Ecto neural progenitor cell (in vitro differentiated cells): ENCODE measurements at regions not wholly inside any gene's neighbourhood (a gene's known extent, or its start where the extent isn't known, plus 50 kb on each side); places are given as distances from the start of the nearest gene placed in this dataset.

Experiments used
- DNase-seq: peaks from one replicate; pipeline ENCODE4 v3.0.0-alpha.2; 2018; ENCODE audit warnings: low spot score

DNA sequence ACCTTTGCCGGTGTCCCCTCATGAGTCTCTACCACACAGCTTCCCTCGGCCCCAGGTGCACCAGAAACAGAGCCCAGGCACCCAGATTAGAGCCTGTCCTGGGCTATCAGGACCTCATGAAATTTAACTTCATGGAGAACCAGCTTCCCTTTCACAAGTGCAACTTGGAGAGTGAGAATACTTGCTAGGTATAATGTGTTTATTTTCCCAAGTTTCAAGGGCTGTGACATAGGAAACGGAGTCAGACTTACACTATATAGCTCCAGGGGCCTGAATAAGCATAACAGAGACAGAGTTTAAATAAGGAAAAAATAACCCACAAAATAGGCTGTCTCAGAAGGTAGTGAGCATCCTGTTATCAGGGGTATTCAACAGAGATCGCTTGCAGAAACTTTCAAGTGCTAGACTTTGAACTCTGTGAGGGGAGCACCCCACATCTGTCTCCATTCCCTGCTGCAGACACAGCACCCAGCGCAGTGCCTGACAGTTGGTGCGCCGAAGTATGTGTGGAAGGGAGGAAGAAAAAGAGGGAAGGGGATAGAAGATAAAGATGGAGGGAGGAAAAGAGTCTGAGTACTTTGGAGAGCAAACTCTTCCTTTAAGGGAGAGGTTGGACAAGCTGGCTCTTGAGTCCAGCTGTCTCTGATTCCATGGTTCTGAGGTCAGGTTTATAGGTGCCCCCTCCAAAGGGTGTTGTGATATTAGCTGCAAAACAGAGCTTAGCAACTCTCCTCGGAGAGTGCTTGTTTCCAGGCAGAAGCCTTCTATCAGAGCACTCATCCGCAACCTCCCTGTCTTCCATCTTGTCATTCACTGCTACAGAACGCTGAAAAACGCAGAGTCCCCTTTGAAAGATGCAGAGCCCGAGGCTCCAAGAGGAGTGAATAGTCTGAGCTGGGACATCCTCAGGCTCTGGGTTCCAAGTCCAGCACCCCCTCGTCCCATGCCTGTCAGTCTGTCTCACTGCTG, 84.8 kb downstream of the CPN2 start:
- peak; percentile 43 for DNase-seq

DNA sequence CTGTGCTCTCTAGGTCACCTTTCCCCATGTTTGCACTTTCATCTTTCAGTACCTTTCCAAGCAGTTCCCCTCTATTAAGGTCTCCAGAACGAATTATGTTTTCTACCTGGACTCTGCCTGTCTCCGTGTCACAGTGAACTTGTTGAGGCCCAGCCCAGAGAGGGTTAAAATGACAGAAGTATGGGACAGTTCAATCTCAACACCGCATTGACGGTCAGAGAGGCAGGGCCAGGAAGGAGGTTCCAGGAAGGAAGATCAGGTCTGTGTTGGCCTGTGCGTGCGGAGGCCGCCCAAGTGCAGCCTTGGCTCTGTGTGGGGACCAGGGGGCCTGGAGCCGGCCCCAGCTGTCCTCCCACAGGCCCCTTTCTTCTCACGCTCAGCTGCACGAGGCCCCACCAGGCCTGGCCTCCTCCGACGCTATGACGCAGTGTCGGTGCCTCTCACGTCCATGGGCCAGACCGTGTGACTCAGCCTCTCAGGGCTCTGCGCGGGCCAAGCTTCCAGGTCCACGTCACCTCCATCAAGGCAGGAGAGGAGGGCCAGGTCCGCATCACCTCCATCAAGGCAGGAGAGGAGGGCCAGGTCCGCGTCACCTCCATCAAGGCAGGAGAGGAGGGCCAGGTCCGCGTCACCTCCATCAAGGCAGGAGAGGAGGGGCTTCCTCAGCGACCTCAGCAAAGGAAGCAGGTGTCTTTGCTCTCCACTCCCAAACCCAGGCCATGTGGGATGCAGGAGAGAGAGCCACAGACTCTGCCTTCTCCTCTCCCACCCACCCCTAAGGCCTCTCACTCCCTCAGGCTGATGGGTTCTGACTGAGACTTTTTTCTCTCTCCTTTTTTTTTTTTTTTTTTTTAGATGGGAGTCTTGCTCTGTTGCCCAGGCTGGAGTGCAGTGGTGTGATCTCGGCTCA, 83.1 kb downstream of the CPN2 start:
- peak; percentile 42 for DNase-seq

DNA sequence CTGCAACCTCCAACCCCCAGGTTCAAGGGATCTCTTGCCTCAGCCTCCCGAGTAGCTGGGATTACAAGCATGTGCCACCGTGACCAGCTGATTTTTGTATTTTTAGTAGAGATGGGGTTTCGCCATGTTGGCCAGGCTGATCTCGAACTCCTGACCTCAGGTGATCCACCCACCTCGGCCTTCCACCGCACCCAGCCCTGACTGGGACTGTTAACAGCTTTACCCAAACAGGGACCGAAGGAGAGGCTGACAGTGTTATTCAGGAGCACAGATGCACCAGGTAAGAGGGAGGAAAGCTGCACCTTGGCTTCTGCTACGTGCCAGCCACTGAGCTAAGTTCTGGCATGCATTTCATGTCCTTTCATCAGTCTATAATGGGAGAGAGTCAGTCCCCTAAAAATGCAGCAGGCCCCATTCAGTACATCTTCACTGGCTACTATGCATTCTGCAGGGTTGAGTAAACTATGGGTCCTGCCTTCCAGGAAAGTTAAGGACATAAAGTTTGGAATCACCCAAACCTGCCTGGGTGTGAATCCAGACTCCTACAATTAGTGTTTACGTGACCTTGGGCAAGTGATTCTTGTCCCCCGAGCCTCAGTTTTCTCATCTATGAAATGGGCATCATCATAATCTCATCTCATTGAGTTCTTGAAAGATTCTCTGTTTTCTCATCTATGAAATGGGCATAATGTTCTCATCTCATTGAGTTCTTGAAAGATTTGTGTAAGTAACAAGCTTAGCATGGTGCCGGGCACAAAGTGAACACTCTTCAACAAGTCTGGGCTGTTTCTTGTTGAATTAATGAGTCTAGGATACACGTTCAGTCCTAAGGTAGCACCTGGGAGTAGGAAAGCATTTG, 82.2 kb downstream of the CPN2 start:
- peak; percentile 24 for DNase-seq

DNA sequence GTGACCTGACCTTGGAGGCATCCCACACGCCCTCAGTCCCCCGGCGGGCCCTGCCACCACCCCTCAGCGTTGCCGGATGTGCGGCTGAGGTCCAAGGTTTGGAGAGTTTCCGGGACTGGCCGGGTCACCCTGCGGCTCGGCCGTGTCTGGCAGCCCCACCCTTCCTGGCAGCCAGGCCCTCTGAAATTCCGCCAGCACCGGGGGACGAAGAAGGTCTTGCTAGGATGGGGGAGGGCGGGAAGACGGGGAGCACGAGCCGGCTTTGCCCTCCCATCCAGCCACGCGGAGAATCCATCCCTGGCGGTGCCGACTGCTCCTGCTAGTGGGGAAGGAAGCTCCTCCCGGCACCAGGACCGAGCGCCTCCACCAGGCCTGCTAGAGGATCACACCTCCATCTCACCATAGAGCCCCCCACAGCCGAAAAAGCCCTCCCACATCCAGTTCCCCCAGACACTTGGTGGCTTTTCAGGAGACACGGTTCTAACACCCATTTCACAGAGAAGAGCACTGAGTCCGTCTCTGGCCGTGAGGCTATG, 81.5 kb downstream of the CPN2 start:
- peak; percentile 77 for DNase-seq

DNA sequence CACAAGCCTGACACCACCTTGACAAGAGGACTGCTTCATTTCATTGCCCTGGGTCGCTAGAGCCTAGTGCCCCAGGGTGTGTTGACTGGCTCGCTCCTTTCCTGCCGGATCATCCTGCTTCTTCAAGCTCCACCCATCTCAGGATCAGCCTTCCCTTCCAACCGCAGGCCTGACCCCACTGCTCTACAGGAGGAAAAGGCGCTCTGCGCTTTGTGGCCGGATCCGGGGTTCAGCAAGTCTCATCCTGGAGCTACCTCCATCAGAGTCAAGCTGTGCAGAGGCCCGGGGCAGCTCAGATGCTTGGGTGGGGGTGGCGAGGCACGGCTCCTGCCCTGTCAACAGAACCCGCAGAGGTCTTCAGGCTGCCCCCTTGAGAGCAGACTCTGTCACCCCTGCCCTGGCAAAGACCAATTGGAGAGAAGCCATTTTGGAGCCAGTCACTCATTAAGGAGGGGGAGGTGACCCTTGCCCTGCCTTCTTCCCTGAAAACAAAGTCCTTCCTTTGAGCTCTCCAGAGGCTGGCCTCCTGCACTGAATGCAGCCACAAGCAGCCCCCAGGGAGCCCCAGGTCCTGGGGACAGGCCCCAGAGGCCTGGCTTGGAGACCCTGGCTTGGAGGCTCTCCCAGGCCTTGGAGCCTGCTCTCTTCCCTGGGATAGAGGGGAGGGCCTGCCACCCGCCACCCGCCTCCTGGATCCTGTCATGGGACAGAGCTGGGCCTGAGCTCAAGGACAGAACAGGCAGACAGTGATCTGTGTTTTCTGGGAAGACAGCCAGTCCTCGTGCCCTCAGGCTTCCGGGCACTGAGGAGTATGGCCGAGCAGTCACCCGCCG, 80.3 kb downstream of the CPN2 start:
- peak; percentile 73 for DNase-seq

DNA sequence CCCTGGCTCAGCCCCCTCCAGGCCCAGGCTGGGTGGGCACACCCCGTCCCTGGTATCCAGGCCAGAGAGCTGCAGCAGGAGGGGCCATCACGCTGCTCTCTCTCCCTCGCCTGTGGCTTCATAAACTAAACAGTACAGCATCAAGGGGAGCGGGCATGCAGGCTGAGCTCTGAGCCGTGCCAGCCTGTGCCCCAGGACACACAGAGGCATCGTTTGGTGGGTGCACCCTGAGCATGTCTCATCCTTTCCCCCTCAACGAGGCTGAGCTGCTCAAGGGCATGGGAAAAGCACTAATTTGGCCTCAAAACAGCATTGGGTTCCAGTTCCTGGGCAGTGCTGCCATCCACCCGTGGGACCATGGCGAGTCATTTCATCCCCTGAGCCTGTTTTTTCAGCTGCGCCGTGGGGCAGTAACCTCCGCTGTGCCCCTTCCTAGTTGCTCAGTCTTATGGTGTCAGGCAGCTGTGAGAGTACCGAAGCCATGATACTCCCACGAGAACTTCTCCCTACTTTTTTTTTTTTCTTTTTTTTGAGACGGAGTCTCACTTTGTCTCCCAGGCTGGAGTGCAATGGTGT, 79.6 kb downstream of the CPN2 start:
- no peak for DNase-seq

DNA sequence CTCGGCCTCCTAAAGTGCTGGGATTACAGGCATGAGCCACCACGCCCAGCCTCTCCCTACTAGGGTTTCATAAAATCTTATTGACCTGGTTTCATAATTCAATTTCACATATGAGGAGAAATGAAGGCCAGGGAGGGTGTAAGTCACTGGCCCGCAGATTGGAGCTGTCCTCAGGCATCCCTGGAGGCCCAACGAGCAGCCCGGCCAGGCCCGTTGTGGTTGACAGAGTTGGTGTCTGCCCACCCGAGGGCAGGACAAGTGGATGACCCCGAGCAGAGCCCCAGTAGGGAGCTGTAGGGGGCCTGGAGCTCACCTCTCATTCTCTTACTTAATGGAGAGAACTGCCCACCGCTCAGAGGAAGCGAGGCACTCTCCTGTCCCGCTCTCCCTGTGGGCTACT, 78.9 kb downstream of the CPN2 start:
- peak; percentile 38 for DNase-seq

DNA sequence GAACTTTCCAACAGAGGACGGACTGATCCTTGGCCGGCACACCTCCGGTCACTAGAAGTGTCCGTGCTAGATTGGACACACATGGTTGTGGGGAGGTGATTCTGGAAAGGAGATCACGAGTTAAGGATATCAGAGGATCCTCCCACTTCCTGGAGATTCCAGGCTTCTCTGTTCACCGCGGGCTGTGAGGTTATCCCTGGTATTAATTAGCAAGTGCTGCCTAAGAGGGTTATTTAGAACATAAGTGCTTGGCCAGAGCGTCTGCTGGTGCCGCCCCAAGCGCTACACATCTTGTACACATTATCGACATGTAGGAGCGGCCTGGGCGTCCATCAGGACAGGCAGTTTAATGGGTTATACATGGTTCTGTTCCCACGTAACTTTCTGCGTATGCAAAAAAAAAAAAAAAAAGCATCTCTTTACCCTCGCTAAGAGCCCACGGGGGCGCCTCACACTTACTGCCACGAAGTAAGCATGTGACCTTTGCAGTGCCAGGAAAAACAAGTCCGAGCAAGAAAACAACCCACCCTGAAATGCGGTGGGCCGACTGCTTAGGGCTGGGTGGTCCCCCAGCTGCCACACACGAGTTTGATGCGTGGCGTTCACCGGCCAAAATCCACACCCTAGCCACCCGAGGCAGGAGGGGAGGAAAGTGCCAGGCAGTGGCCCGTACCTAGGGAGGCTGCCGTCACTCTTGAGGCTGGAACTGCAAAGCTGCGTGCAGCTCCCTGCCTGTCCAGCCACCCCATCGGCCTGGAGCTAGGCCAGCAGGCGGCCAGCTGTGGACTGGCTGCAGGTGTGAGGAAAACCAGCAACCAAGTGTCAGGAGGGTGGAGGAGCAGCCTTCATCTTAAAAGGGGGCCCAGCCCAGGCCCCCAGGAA, 78.0 kb downstream of the CPN2 start:
- peak; percentile 45 for DNase-seq

DNA sequence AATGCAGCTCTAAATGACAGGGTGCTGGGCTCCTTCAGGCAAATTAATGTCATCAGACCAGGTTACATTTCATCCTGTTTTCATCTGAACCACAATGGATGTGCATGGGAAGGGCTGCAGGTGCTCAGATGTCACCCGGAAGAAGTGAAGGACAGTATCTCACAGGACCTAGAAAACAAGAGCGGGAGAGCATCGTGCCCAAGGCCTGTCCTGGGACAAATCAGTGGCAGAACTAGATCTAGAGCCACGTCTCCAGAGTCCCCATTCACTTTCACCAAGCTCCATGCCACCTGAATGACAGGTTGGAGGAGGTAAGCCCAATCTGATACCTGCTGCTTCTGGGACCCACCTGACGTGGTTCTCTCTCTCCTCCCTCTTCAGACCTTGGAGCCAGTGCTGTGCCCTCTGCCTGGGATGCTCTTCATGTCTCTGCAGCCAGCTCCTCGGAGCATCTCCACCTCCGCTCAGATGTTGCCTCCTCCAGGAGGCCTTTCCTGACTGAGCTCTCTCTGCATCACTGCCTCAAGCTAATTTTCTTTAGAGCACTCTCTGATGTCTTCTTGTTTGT, 77.3 kb downstream of the CPN2 start:
- peak; percentile 33 for DNase-seq

DNA sequence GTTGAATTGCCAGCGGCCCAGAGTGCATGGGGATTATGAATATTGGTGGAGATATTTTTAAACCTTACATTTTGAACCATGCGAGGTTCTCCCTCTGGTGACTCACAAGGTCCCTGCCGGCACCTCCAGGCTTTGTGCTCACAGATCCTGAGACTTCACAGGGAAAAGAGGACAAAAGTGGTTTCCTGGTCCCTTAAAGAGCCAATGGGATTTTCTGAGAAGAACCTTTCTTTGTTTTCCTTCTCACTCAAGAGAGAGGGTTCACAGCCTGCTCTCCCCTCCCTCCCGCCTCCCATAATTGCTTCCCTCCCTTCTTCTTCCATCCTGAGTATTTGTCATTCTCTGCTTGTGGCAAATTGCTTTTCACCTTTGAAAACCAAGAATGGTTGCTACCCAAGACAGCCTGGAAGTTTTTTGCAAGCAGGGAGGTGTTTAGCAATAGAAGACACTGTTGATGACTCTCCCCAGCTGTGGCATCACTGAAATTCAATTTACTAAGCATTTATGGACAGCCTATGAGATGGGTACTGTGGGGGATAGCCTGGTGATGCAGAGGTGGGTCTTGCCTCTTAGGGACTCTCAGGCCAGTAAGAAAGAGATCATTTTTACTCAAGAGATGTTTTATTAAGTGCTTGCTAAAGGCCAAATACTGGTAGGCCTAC, 76.6 kb downstream of the CPN2 start:
- peak; percentile 35 for DNase-seq

DNA sequence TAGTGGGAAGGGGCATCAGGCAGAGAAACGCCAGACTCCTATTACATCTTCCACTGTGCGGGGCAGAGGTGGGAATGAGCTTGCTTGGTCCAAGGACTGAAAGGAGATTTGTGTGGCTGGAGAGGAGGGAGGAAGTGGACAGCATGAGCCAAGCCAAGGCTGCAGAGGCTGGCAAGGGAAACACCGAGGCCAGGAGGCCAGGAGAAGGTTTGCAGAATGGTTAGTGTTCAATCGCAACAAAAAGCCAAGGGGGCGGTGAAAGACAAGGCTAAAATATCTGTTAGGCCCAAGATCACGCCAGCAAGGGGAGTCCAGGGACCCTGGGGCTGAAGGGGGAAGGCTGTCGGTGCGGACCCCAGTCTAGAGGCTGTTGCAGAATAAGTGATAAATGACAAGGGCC, 75.8 kb downstream of the CPN2 start:
- peak; percentile 49 for DNase-seq

DNA sequence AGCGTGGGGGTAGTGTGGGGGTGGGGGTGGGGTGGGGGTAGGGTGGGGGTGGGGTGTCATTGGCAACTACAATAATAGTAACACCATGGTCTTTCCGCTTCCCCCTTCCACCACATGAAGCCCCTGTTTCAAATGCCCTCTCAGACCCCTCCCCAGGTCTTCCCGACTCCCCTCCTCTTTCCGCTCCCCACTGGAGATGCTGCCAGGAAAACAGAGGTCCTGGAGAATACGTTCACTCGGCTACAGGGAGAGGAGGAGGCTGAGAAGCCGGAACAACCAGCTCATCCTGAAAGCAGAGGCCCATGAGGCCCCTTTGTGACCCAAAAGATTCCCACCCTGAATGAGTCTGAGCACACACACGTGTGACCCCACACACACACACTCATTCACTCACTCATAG, 75.4 kb downstream of the CPN2 start:
- DNase-seq, result peak; percentile 29

DNA sequence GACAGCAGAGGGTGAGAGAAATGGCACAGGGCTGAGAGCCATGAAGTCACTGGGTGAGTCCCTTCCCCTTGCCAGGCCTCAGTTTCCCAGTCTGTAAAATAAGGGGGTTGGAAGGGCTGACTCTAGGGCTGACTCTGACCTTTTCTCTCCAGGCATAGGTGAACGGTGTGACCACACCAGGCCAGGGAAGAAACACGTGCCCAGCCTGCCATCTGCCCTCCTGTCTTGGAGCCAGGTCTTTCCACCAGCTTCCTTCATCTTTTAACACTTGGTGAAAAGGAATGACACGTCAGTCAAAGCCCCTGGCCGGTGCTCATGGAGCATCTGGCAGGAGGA, 74.4 kb downstream of the CPN2 start:
- DNase-seq, result no peak

DNA sequence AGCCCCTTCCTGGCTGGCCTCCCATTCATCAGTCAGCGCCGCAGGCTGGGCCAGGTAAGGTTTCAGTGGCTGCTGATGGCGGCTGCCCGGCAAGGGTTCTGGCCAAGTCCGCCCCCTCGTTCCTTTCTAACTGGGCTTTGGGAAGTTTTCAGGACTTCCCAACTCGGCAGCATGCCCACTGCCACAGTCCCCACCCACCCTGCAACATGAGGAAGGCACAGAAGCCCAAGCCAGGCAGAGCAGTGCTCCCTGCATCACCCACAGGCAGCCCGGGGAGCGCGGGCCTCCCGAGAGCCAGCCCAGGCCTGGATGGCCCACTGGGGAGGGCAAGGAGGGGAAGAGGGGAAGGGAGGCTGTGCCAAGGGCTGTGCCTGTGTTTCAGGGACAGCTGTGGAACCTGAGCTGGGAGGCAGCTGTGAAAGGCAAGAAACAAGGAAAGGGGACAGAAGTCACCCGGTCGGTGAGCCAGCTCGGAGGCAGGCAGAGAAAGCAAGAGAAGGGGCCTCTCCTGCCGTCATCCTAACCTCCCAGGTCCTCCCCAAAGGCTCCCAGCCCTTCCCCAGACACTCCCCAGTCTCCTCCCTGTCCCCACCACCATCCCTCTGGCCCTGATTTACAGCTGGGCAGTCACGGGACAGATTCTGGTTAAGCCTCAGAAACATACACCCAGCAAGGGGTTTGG, 73.9 kb downstream of the CPN2 start:
- DNase-seq, result peak; percentile 55

DNA sequence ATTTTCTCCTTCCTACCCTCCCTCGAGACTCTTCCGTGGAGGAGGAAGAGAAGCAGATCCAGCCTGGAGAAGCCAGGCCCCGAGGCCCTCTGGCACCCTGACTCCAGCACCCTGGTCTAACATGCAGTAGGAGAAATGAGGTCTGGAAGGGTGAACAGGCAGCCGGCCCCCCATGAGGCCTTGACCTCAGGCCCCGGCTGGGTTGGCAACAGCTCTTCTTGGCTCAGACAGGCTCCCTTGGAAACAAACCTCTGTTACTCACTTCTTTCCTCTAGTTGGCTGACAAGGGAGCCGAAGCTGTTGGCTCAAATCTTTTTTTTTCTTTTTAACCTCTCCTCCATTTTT, 73.4 kb downstream of the CPN2 start:
- DNase-seq, result no peak

DNA sequence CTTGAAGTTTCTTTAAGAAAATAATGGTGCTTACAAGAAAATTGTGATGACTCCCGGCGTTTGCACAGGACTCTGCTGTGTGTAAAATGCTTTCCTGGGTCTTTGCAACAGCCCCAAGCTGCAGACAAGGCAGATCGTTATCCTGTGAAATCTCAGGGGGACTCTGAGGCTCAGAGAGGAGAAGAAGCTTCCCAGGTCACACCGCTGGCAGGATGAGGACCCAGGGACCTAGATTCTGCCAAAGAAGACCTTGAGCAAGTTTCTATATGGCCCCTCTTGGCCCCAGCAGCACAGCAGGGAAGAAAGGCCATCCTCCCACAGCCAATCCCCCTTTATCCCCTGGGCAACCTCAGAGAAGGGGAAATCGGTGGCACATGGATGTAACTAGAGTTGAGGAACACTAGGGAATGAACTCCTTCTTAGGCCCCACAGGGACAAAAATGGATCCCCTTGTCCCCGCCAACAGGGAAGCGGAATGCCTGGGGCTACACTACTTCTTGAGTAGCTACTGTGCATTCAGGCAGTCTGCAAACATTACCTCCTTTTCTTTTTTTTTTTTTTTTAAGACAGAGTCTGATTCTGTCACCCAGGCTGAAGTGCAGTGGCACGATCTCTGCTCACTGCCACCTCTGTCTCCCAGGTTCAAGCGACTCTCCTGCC, 72.8 kb downstream of the CPN2 start:
- DNase-seq, result peak; percentile 47

DNA sequence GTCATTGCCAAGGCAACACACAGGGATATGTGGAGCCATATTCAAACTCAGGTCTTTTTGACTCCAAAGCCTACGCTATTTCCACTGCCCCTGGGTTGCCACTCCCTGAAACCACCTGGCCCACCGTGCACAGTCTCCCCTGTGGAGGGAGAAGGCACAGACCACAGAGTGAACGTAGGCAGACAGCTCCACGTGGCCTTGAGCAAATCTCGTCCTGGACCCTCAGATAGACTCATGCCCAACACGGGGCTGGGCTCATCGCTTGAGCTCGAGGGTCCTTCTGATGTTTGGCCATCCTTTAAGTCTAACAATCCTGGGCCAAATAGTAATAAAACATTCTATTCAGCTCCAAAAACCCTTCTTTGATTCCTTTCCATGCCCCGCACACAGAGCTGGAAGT, 72.0 kb downstream of the CPN2 start:
- no peak for DNase-seq
